ENCODE measurements at regions not wholly inside any gene's neighbourhood (a gene's known extent, or its start where the extent isn't known, plus 50 kb on each side); places are given as distances from the start of the nearest gene placed in this dataset.

- TF ChIP-seq POLR2A (IDR thresholded peaks at IDR 0.05) = no peak
- TF ChIP-seq CTCF (IDR thresholded peaks at IDR 0.05) = no peak
- TF ChIP-seq EP300 (IDR thresholded peaks at IDR 0.05) = no peak
These were observed 239.4 kb downstream of the CDH7 start for GRCh38 chr18:65990174-65990690.
